Natural killer cell treated with Interleukin-12 subunit alpha and Interleukin-12 subunit beta and Interleukin-15 and Interleukin-18, amount 100 ng/mL, for 72 hours (primary cell): ENCODE measurements at regions not wholly inside any gene's neighbourhood (a gene's known extent, or its start where the extent isn't known, plus 50 kb on each side); places are given as distances from the start of the nearest gene placed in this dataset.
A peak's percentile ranks its signal among the peaks of the same experiment; 100 is the strongest.

Experiments
- ATAC-seq, 2 donors: fragments of 150-1000 bp; cut with Tn5 transposase in 1 of 2; sonication (Bioruptor Pico), chemical (Tn5 transposase) in 1 of 2; 2 replicates each; pipeline ENCODE4 v1.10.0; 2021
- DNase-seq: peaks from one replicate; pipeline ENCODE4 v3.0.0; 2022; ENCODE audit warnings: low spot score
- H3K27ac Mint-ChIP-seq, 2 donors: 1 replicate in 1 of 2; 2 replicates in 1 of 2; pipeline ENCODE4 v1.8.0; 2022; ENCODE audit warnings: mixed read lengths in 2 of 2, mild to moderate bottlenecking in 1 of 2, moderate library complexity in 1 of 2
- H3K27me3 Mint-ChIP-seq, 2 donors: 1 replicate in 1 of 2; 2 replicates in 1 of 2; pipeline ENCODE4 v1.8.0; 2022; ENCODE audit warnings: mixed read lengths in 2 of 2
- H3K36me3 Mint-ChIP-seq: one replicate; pipeline ENCODE4 v1.8.0; 2022; ENCODE audit warnings: mixed read lengths
- H3K4me1 Mint-ChIP-seq, 2 donors: 1 replicate in 1 of 2; 2 replicates in 1 of 2; pipeline ENCODE4 v1.8.0; 2022; ENCODE audit warnings: low read depth in 2 of 2, mixed read lengths in 2 of 2, mild to moderate bottlenecking in 1 of 2
- H3K4me3 Mint-ChIP-seq: one replicate; pipeline ENCODE4 v1.8.0; 2022; ENCODE audit warnings: mixed read lengths
- H3K9me3 Mint-ChIP-seq: 2 replicates; pipeline ENCODE4 v1.8.0; 2022; ENCODE audit warnings: mixed read lengths

- ATAC-seq (no peak), DNase-seq (no peak)
- Mint-ChIP-seq H3K4me3 (no peak overlapping the region), H3K27me3 (peaks cover 13 to 32% of the 10 kb centered on the region in 2 donors), H3K9me3 (peaks cover 4% of the 10 kb centered on the region), H3K36me3 (no peaks in the 10 kb centered on the region), H3K4me1 (peaks cover 9 to 13% of the 10 kb centered on the region in 2 donors), H3K27ac (no peak overlapping the region)
Observed at GRCh38 chr9:89974582-89974981, 369.8 kb downstream of the GADD45G start.

GRCh38 chr9:89975024-89975423, 370.2 kb downstream of the GADD45G start:
- H3K36me3 Mint-ChIP-seq: no peaks in the 10 kb centered on the region
- ATAC-seq (no peak), DNase-seq (no peak)
- H3K4me1 Mint-ChIP-seq: peaks cover 6 to 11% of the 10 kb centered on the region in 2 donors
- no peak overlapping the region for H3K4me3 Mint-ChIP-seq
- H3K27ac Mint-ChIP-seq: peak overlapping the region in 1 of 2 donors; percentile 24
- peaks cover 4% of the 10 kb centered on the region for H3K9me3 Mint-ChIP-seq
- H3K27me3 Mint-ChIP-seq: peaks cover 17 to 35% of the 10 kb centered on the region in 2 donors

DNA sequence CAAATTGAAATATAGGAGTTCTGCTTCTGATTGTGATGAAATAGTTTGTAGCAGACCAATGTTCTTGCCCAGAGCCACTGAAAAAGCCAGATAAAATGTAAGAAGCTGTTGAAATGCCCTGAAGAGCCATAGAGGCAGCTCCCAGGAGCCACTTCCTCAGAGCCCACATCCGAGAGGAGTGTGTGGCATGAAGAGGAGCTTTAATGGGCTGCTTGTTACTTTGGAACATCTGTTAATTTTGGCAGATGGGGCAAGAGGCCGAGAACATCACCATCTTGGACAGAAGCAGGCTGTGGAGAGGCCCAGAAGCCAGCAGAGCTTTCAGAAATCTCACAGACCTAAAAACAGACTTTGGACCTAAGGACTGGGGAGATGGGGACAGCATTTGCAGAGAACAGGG, 370.8 kb downstream of the GADD45G start:
- Mint-ChIP-seq H3K36me3 (no peaks in the 10 kb centered on the region), H3K9me3 (peaks cover 4% of the 10 kb centered on the region), H3K27me3 (peaks cover 21 to 38% of the 10 kb centered on the region in 2 donors), H3K4me3 (no peak overlapping the region), H3K27ac (peak overlapping the region in 1 of 2 donors; percentile 24), H3K4me1 (peaks cover 6 to 11% of the 10 kb centered on the region in 2 donors)
- no peak for DNase-seq
- ATAC-seq: no peak

DNA sequence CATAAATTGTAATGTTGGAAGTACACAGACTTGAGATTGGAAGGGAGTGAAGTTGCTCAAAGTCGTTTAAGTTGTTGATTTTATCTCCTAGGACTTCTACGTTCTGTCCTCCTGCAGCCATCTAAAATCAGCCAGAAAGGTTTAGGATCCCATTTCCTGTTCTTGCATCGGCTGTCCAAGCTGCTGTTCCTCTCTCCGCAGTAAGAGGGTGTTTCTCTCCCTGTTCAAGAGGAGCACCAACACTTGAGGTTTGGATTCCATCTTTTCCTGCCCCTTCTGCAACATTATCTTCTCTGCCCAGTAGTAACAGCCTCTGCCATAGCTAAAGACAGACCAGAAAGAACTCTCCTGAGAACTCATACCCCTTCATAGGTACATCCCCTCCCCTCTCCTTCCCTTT, 373.4 kb downstream of the GADD45G start:
- Mint-ChIP-seq H3K9me3 (peaks cover 8% of the 10 kb centered on the region), H3K27ac (no peak overlapping the region)
- ATAC-seq: no peak

DNA sequence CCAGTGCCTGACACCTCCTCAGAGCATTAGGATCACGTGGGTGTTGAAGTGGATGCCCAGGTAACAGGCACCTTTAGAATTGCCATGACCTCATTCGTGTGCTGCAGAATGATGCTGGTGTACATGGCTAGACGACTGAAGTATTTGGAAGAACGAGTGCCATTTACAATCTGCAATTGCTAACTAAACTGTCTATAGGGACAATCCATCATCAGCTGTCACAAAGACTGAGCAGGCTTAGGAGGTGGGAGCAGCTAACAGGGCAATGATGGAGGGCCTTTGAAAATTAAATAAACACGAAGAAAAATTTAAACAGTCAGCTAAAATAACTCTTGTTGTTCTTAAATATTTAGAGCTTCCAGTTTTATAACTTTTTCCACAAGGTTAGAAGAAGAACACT, 375.8 kb downstream of the GADD45G start:
- Mint-ChIP-seq H3K36me3 (peaks cover 19% of the 10 kb centered on the region), H3K27ac (peak overlapping the region in 1 of 2 donors; percentile 59), H3K4me3 (no peak overlapping the region), H3K4me1 (peaks cover 32 to 36% of the 10 kb centered on the region in 2 donors), H3K27me3 (peaks cover 24 to 34% of the 10 kb centered on the region in 2 donors), H3K9me3 (peaks cover 4% of the 10 kb centered on the region)
- ATAC-seq: no peak
- DNase-seq: no peak

More for the DNA sequence above, 373.4 kb downstream of the GADD45G start:
- no peak for DNase-seq
- Mint-ChIP-seq H3K27me3 (peaks cover 34 to 36% of the 10 kb centered on the region in 2 donors), H3K4me3 (no peak overlapping the region), H3K4me1 (peaks cover 12 to 23% of the 10 kb centered on the region in 2 donors), H3K36me3 (peaks cover 10% of the 10 kb centered on the region)

- Mint-ChIP-seq H3K36me3 (peaks cover 19% of the 10 kb centered on the region), H3K4me3 (no peak overlapping the region), H3K27me3 (peaks cover 27 to 34% of the 10 kb centered on the region in 2 donors), H3K9me3 (peaks cover 4% of the 10 kb centered on the region), H3K27ac (peak overlapping the region; percentile 68 to 88), H3K4me1 (peaks cover 32 to 41% of the 10 kb centered on the region in 2 donors)
- ATAC-seq (no peak), DNase-seq (no peak)
Observed at GRCh38 chr9:89982016-89982415, 377.2 kb downstream of the GADD45G start.

DNA sequence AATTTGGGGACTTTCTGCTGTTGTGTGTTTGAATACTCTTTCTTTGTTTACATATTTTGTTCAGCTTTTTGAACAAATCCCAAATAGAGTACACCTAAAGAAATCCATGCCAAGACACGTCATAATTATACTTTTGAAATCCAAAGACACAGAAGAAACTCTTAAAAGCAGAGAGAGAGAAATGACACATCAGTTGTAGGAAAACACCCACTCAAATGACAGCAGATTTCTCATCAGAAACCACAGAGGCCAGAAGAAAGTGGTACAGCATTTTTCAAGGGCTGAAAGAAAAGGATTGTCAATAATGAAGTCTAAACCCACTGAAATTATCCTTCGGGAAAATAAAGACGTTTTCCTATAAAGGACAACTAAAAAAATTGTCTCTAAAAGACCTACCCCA, 378.6 kb downstream of the GADD45G start:
- Mint-ChIP-seq H3K4me1 (peaks cover 35 to 41% of the 10 kb centered on the region in 2 donors), H3K27me3 (peaks cover 26 to 33% of the 10 kb centered on the region in 2 donors), H3K36me3 (peaks cover 19% of the 10 kb centered on the region), H3K27ac (peak overlapping the region; percentile 68 to 88), H3K9me3 (peaks cover 4% of the 10 kb centered on the region), H3K4me3 (peak overlapping the region; percentile 78)
- ATAC-seq: peak; percentile 47 to 69
- DNase-seq: no peak

- ATAC-seq: peak; percentile 35 to 47
- Mint-ChIP-seq H3K9me3 (peaks cover 4% of the 10 kb centered on the region), H3K27me3 (peaks cover 20 to 25% of the 10 kb centered on the region in 2 donors), H3K27ac (peak overlapping the region; percentile 68 to 88), H3K36me3 (peaks cover 19% of the 10 kb centered on the region), H3K4me1 (peaks cover 37 to 42% of the 10 kb centered on the region in 2 donors), H3K4me3 (peak overlapping the region; percentile 78)
- no peak for DNase-seq
Observed at GRCh38 chr9:89984214-89984613, 379.4 kb downstream of the GADD45G start.

DNA sequence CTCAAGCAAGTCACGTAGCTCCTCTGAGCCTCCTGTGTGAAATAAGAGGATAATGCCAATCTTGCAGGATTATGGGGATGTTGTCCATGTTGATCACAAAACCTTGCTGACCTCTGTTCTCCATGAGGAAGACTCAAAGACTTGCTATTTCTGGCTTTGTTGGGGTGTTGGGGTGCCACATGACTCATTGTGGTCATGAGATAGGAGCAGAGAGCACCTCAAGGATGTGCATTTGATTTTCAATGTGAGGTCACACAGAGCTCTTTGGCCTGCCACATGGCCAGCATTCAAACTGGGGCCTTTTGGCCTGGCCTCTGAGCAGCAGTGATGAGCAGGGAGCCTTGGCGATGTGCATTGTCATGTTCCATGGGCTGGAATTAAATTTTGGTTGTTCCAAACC, 380.3 kb downstream of the GADD45G start:
- Mint-ChIP-seq H3K4me3 (no peak overlapping the region), H3K36me3 (peaks cover 19% of the 10 kb centered on the region), H3K27ac (peak overlapping the region in 1 of 2 donors; percentile 88), H3K9me3 (peaks cover 4% of the 10 kb centered on the region), H3K4me1 (peaks cover 37 to 41% of the 10 kb centered on the region in 2 donors), H3K27me3 (peaks cover 13 to 16% of the 10 kb centered on the region in 2 donors)
- DNase-seq: no peak
- no peak for ATAC-seq

- no peak overlapping the region for H3K27ac Mint-ChIP-seq
- DNase-seq (no peak), ATAC-seq (peak; percentile 50 to 60)
- no peak overlapping the region for H3K4me3 Mint-ChIP-seq
- H3K36me3 Mint-ChIP-seq: peaks cover 19% of the 10 kb centered on the region
- peaks cover 4% of the 10 kb centered on the region for H3K9me3 Mint-ChIP-seq
- peaks cover 37 to 41% of the 10 kb centered on the region in 2 donors for H3K4me1 Mint-ChIP-seq
- H3K27me3 Mint-ChIP-seq: peaks cover 11 to 13% of the 10 kb centered on the region in 2 donors
Observed at GRCh38 chr9:89986190-89986589, 381.4 kb downstream of the GADD45G start.

GRCh38 chr9:89988458-89988857, 383.6 kb downstream of the GADD45G start:
- peaks cover 23 to 29% of the 10 kb centered on the region in 2 donors for H3K4me1 Mint-ChIP-seq
- peaks cover 0 to 5% of the 10 kb centered on the region in 2 donors for H3K27me3 Mint-ChIP-seq
- H3K9me3 Mint-ChIP-seq: no peaks in the 10 kb centered on the region
- H3K27ac Mint-ChIP-seq: peak overlapping the region in 1 of 2 donors; percentile 24
- ATAC-seq (no peak), DNase-seq (no peak)
- peaks cover 7% of the 10 kb centered on the region for H3K36me3 Mint-ChIP-seq
- H3K4me3 Mint-ChIP-seq: no peak overlapping the region

DNA sequence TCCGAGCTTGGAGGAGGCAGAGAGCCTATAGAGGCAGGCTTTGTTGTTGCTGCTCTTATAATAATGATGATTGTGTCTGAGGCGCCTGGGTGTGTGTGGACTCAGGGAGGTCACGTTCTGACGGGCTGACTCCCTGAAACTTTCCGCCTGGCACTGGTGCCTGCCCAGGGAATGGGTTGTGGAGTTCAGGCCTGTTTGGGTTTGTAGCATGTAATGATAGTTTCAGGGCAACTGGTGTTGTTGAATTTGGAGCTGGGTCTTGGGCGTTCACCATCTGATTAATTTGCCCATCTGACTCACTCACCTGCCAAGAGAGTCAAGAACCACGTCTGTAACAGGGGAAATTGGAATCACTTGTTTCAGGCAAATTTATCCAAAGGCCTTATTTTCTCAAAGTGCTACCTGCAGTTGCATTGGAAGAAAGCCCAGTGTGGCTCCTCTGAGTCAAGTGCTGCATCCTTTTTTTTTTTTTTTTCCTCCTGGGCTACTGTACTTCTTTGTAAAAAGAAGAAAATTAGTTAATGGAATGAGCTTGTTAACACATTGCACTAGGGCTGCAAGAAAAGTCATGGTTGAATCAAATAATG, 386.5 kb downstream of the GADD45G start:
- no peaks in the 10 kb centered on the region for H3K9me3 Mint-ChIP-seq
- no peak overlapping the region for H3K27ac Mint-ChIP-seq
- ATAC-seq: no peak
- H3K4me3 Mint-ChIP-seq: no peak overlapping the region
- peaks cover 5 to 16% of the 10 kb centered on the region in 2 donors for H3K4me1 Mint-ChIP-seq
- DNase-seq: no peak
- H3K27me3 Mint-ChIP-seq: peaks cover 0 to 5% of the 10 kb centered on the region in 2 donors
- H3K36me3 Mint-ChIP-seq: no peaks in the 10 kb centered on the region

GRCh38 chr9:89992326-89993198, 387.8 kb downstream of the GADD45G start:
- H3K4me3 Mint-ChIP-seq: no peak overlapping the region
- H3K4me1 Mint-ChIP-seq: peaks cover 5 to 16% of the 10 kb centered on the region in 2 donors
- no peaks in the 10 kb centered on the region for H3K36me3 Mint-ChIP-seq
- no peak for DNase-seq
- no peak overlapping the region for H3K27ac Mint-ChIP-seq
- H3K27me3 Mint-ChIP-seq: peaks cover 0 to 1% of the 10 kb centered on the region in 2 donors
- ATAC-seq: no peak
- H3K9me3 Mint-ChIP-seq: no peaks in the 10 kb centered on the region
